GM12891 (cell line): ENCODE measurements at regions not wholly inside any gene's neighbourhood (a gene's known extent, or its start where the extent isn't known, plus 50 kb on each side); places are given as distances from the start of the nearest gene placed in this dataset.
"Not testable (repeated sequence)": the region's sequence is repeated elsewhere in the genome, so short reads cannot be mapped to it uniquely, and the experiment has no call there.

Experiments
- DNase-seq: peaks from one replicate; pipeline ENCODE4 v3.0.0; 2011; ENCODE audit warnings: low spot score; ENCODE audit not compliant: insufficient read length
- FAIRE-seq: peaks from 2 replicates; lab custom pipeline; 2011; peaks lifted over from hg19 to GRCh38; lab: Jason Lieb, UNC

- DNase-seq, FAIRE-seq: not testable (repeated sequence)
These were observed 77.3 kb upstream of the THOC3 start for GRCh38 chr5:176045442-176045841.

GRCh38 chr5:176048671-176049070 is 80.6 kb upstream of the THOC3 start:
- not testable (repeated sequence) for FAIRE-seq, DNase-seq

DNA sequence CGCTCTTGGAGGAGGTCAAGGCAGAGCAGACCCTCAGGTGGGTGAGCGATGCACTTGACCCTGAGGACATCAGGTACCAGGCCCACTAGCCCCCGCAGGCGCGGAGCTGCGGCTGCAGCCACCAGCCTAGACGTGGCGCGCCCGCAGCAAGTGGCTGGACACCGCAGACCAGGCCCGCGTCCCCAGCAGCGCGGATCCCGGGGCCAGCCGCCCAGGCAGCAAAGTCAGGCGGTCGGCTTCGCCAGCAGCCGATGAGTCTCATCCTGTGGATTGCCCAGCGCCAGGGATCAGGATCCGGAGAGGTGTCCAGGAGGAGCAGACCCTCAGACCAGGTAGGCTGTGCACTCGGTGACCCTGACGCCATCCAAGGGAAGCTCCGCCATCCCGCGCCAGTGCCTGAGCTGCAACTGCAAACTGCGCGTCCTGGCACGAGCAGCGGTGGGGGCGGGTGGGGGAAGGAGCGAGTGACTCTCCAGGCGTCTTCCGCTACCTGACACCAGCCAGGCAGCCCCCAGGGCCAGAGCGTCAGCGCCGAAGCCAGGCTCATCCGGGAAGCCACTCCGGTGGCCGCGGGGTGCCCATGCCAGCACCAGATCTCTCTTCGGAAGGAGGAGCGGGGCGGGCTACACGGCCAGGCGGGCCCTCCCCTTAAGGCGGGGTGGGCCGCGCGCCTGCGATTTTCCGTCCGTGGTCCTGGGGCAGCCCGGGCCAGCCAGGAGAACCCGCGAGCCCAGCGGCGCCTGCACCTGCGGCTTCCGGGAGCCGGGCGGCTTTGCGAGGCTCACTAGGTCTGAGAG is 92.6 kb upstream of the THOC3 start:
- FAIRE-seq, DNase-seq: not testable (repeated sequence)

DNA sequence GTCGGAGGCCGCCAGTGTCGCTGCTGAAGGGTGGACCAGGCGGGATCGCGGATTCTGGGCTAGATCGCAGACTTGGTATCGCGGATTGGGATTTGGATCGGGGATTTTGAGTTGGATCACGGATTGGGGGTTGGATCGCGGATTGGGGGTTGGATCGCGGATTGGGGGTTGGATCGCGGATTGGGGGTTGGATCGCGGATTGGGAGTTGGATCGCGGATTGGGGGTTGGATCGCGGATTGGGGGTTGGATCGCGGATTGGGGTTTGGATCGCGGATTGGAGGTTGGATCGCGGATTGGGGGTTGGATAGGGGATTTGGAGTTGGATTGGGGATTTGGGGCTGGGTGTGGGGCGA is 93.1 kb upstream of the THOC3 start:
- not testable (repeated sequence) for DNase-seq, FAIRE-seq

DNA sequence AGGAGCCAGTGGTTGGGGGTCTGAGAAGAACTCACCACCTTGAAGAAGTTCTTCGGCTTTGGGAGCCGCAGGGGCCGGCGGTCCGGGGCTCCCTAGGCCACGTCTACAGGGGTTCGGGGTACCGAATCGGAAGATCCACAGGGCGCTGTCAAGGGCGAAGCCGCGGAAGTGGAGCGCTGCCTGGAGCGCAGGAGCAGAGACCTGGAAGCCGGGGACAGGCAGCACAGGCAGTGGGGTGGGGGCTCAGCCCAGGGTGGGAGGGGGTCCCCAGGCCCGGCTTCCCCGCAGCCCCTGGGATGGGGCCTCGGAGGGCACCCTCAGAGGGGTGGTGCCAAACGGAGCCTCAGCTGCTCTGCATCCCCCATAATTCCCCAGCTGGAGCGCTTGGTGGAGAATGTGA is 93.5 kb upstream of the THOC3 start:
- not testable (repeated sequence) for FAIRE-seq

DNA sequence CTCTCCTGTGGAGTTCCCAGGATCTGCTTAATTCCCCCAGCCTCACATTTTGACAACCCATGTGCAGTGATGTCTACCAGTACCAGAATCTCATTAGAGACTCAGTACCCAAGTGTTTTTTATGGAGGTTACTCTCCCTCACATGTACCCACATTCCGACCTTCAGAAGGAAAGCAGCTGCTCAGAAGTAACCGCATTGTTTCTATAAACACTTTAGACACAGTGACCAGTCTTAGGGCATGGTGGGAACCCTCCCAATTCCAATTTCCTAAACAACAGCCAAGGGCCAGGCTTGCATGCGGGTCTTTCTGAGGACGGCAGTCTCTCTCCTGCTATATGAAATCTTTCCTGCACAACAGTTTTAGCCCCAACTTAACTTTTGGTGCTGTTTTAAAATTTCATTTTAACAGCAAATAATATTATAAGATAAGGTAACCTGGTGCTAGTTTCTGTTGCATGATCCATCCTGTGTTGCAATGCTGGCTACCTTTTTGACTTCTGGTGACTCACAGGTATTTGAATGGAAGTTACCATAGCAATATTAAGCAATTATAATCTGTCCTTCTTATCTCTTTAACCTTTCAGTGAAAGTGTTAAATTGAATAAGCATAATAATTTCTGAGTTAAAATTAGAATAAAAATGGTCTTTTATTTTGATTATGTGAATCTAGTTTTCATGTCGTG is 98.3 kb upstream of the THOC3 start:
- not testable (repeated sequence) for FAIRE-seq

More for the DNA sequence above, 93.5 kb upstream of the THOC3 start:
- not testable (repeated sequence) for DNase-seq

DNA sequence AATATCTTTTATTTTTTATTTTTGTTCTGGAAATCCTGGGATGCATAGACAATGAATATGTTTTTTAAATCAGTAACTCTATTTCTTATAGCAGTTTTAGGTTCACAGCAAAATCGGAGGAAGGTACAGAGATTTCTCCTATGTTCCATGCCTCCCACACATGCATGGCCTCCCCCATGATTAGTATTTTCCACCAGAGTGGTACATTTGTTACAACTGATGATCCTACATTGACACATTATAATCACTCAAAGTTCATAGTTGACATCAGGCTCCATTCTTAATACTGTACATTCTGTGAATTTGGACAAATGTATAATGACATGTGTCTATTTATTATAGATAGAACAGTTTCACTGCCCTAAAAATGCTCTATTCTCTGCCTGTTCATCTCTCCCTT is 99.0 kb upstream of the THOC3 start:
- not testable (repeated sequence) for DNase-seq, FAIRE-seq

More for the DNA sequence above, 98.3 kb upstream of the THOC3 start:
- not testable (repeated sequence) for DNase-seq

DNA sequence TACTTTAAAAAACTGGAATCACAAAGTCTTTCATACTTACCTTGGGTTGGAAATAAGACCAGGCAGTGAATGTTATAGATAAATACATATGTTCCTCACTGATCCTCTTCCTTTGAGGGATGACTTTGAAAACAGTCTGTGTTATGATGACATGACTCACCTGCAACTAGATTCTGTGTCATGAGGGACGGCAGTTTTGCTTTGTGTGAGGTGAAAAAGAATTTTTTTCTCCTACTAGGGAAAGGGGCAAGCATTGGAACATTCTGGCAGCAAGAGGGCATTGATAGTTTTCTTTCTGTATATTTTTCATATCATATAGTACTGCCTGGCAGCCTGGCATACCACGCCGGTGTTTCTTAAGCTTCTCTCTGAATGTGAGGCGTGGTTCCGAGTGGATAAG is 99.8 kb upstream of the THOC3 start:
- not testable (repeated sequence) for DNase-seq

DNA sequence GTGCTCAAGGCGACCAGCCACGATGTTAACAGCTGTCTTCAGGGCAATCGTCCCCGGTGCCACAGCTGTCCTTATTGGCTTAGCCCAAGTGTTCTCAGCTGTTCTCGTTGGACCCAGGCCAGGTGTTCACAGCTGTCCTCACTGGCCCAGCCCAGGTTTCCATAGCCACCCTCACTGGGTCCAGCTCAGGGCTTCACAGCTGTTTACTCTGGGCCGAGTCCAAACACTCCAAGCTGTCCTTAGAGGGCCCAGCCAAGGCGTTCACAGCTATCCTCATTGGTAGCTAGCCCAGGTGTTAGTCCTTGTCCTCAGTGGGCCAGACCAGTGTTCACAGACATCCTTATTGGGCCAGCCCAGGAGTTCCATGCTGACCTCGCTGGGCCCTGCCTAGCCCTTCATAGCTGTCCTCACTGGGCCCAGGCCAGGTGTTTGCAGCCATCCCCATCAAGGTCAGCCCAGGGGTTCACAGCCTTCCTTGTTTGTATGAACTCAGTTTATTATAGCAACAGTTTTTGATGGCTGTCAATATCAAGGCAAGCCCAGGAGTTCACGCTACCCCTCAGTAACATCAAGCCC is 106.0 kb upstream of the THOC3 start:
- DNase-seq, FAIRE-seq: not testable (repeated sequence)

More for the DNA sequence above, 99.8 kb upstream of the THOC3 start:
- not testable (repeated sequence) for FAIRE-seq

DNA sequence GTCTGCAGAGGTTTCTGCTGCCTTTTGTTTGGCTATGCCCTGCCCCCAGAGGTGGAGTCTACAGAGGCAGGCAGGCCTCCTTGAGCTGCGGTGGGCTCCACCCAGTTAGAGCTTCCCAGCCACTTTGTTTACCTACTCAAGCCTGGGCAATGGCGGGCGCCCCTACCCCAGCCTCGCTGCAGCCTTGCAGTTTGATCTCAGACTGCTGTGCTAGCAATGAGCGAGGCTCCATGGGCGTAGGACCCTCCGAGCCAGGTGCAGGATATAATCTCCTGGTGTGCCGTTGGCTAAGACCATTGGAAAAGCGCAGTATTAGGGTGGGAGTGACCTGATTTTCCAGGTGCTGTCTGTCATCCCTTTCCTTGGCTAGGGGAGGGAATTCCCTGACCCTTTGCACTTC is 115.6 kb upstream of the THOC3 start:
- DNase-seq, FAIRE-seq: not testable (repeated sequence)

DNA sequence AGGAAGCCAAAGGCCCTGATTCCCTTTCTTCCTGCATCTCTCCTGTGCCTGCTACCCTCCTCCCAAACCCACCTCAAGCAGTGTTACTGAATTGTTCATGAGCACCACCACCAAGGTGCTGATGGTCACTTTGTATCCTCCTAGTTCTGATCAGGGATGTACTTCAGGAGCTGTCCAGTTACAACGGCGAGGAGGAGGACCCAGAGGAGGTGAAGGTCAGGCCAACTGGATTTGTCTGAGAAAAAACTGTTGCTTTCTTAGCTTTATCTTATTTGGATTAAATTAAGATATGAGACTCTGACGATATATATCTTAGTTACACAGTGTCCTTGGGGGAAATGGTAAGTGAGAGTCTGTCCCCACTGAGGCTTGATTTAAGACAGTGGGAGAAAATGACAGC is 135.0 kb upstream of the THOC3 start:
- DNase-seq, FAIRE-seq: not testable (repeated sequence)

GRCh38 chr5:176112888-176113287 is 125.3 kb upstream of the SIMC1 start:
- not testable (repeated sequence) for DNase-seq, FAIRE-seq

- not testable (repeated sequence) for FAIRE-seq, DNase-seq
These were observed 124.4 kb upstream of the SIMC1 start for GRCh38 chr5:176113673-176114335.

DNA sequence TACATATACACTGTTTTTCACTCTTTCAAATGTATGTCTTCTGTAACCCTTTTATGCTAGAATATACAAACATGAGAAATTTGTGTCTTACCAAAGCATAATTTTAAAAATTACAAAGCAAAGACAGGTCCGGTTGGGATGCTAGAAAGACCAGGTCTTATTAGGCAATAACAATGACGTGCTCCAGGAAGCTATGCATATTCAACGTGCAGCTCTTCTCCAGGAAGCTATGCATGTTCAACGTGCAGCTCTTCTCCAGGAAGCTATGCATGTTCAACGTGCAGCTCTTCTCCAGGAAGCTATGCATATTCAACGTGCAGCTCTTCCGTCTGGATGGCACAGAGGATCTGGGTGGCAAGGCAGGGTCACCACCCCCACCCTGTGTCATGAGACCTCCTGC is 123.4 kb upstream of the SIMC1 start:
- not testable (repeated sequence) for DNase-seq, FAIRE-seq

DNA sequence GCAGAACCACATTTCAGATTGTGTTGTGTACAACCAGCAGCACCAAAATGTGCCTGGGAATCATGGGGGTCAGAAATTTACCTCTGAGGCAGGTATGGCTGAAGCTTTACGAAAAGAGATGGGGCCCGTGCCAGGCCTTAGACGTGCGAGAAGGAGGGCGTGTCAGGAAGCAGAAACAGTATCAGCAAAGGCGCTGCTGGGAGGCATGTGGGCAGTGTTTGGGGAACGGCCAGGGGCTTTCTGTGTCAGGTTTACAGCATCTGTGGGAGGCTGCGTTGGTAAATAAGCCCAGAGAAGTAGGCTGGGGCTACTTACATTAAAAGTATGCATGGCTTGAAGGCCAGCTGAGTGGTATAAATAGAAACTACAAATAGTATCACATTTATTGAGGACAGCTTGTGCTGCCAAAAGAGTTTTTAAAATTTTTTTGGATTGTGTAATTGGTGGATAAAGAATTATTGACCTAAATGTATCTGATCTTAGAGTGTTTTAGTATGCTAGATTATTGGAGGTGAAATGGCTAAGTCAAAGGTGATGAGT is 120.5 kb upstream of the SIMC1 start:
- FAIRE-seq, DNase-seq: not testable (repeated sequence)

GRCh38 chr5:176122361-176122760 is 115.9 kb upstream of the SIMC1 start:
- FAIRE-seq: not testable (repeated sequence)

GRCh38 chr5:176124120-176124519 is 114.1 kb upstream of the SIMC1 start:
- FAIRE-seq, DNase-seq: not testable (repeated sequence)

More at GRCh38 chr5:176122361-176122760, 115.9 kb upstream of the SIMC1 start:
- not testable (repeated sequence) for DNase-seq
